Dermis microvascular lymphatic vessel endothelial cell (primary cell): ENCODE measurements at regions not wholly inside any gene's neighbourhood (a gene's known extent, or its start where the extent isn't known, plus 50 kb on each side); places are given as distances from the start of the nearest gene placed in this dataset.
A peak's percentile ranks its signal among the peaks of the same experiment; 100 is the strongest.

Experiments
- DNase-seq, 2 donors: peaks; one replicate each; pipeline versions ENCODE4 v3.0.0 to v3.0.0-alpha.2; 2010; ENCODE audit warnings: low read depth in 2 of 2

DNA sequence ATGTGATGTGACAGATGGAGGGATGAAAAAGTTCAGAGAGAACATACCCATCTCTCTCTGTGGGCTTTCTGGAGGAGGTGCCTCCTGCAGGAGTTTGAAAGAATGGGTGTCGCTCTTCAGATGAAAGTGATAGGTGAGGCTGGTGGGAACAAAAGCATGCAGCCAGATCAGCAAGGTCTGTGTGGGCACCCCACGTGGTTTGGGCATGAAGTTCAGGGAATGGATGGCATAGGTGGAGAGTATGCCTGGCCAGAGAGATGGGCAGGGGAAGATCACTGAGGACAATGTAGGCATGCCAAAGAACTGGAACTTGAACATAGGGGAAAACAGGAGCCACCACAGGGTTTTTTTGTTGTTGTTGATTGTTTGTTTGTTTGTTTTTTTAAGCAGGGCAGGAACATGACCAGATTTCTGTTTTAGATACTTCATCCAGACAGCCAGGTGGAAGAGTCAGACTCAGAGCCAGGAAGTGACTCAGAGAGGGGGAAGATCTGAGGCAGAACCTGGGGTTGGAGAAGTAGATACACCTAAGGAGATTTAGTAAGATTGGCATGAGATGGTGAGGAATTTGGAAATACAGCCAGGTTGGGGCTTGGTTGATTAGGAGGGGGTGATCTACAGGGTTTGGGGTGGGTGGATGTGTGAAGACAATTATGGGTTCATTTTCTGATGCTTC is 64.8 kb upstream of the CLSTN2 start:
- no peak for DNase-seq

DNA sequence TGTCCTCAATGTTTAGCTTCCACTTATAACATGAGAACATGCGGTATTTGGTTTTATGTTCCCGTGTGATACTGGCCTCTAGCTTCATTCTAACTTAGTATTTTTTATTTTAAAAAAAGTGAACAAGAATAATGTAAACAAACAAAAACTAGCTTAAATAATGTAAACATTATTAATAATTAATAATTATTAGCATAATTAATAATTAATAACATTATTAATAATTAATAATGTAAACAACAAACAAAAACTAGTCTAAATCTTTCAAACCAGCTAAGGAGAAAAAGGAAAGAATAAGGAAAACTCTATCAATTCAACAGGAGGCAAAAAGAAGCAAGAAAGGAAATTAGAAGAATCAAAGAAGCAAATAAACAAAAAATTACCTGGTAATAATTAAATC is 66.2 kb upstream of the CLSTN2 start:
- DNase-seq, result no peak

DNA sequence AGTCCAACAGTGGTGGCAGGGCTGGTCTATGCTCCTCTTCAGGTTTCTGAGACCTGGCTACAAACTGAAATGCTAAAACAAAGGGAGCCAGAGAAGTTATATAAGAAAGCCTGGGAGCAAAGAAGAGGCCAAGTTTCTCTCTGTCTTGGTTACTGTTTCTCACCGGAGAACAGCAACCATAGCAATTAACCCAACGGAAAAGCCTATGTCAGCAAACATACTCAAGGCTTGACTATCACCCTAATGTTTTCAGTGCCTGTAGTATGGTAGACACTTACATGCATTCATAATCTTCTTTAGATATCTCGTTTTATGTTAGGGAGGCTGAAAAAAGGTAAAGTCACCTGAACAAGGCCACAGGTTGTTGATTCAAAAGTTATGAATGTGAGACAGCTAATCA is 86.3 kb upstream of the CLSTN2 start:
- DNase-seq, result no peak

DNA sequence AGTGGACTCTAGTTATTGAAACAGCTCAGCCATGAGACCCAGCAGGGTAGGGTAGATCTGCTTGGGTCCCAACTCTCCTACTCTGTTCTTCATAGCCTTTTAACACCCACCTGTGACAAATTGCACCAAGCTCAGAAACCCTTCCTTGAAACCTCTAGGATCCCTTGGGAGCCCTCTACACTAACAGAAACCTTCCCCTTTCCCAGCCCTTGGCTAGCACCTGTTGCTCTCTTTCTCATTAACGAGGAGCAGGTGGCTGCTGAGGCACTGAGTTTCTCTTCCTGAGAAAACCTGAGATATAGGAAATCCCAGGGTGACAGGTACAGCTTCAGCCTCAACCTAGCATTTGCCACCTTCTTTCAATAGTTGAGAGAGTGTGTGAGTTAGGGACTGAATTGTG is 88.3 kb upstream of the CLSTN2 start:
- DNase-seq, result no peak

DNA sequence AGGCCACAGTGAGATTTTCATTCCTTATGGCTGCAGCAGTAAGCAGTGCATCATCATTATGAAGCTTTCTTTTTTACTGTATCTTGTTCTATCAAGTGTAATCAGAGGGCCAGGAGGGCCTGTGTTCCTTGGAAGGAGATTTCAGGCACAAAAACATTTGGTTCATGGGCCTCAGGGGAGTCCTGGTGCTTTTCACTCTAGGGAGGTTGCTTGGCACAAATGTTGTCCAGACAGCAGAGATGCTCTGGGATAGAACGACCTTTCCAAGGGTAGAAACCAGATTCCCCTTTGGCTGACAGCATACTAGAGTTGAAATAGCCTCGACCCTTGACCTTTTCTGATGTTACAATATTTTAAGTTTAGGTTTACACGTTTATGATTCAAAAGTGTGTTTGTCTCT is 95.3 kb upstream of the CLSTN2 start:
- DNase-seq, result no peak

DNA sequence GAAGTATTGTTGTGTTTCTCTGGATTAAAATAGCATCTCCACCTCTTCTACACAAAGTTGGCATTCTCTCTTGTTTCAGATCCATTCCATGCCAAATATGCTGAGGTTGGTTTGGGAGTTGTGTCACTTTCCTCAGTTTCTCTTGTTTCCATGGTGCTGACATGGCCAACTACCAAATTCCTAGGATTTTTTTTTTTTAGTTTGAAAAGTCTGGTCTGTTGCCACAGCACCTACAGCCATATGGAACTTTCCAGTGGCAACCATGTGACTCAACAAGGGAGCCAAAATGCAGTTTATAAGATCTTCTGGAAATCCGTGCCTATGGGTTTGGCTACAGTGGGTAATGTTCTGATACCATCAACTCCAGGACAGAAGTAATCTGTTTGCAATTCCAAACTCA is 96.0 kb upstream of the CLSTN2 start:
- no peak for DNase-seq

DNA sequence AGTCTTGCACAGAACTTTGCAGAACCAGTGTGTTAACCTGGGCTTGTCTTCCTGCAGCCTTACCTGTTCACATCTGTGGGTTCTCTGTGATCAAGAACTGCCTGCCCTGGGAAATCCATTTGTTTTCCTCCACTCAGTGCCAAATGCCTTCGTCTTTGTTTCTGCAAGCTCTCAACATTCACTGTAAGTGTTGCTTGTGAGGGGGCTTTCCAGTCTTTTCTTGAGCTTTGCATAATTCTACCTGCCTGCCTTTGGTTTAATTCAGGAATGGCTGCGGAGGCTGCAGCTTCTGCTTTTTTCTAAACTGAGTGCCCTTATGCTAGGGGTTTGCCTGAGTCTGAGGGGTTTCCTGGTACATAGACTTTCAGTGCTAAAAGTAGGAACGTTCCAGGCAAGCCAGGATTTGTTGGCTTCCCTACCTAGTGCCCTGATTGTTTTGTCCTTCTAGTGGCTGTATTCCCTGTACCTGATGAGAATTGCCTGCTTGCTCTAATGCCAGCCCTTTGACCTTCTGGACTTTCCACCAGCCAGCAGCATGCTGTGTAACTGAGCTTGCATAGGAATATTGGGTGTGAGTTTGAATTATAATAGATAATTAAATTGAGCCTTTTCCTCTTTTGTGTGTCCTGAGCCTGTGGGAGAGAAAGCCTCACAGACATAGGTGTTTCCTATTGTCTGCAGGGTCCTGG is 96.6 kb upstream of the CLSTN2 start:
- DNase-seq, result no peak

DNA sequence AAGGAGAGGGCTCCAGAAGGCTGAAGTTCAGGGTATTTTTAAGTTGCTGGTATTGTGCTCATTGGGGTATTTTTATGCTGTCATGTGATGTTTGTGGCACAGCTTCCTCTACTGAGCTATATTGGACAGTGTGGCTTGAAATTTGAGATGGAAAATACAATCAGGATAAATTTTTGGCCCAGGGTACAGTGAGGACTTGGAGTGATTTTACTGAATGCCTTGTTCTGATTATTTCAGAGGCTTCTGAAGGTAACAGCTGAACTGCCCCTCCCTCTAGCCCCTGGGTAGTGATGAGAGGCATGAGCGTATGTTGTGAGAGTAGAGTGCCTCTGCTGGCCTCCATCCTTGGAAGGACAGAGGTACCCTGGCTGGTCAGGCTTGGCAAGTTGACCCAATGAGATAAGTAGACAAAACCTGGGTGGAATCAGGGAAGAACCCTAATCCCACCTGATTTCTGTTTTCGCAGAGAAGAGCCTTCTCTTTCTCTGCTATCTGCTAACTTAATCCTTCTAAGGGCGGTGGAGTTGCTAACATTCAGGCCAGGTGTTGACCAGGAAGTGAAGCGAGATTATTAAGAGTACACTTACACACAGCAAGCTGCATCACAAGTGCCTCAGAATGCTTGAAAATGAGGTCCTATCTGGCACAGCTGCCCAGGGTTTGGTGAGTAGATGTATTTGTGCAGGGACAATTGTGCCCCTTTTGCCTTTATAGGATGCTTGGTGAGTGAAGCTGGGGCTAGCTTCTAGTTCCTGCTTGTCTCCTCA is 98.1 kb upstream of the CLSTN2 start:
- DNase-seq, result no peak

DNA sequence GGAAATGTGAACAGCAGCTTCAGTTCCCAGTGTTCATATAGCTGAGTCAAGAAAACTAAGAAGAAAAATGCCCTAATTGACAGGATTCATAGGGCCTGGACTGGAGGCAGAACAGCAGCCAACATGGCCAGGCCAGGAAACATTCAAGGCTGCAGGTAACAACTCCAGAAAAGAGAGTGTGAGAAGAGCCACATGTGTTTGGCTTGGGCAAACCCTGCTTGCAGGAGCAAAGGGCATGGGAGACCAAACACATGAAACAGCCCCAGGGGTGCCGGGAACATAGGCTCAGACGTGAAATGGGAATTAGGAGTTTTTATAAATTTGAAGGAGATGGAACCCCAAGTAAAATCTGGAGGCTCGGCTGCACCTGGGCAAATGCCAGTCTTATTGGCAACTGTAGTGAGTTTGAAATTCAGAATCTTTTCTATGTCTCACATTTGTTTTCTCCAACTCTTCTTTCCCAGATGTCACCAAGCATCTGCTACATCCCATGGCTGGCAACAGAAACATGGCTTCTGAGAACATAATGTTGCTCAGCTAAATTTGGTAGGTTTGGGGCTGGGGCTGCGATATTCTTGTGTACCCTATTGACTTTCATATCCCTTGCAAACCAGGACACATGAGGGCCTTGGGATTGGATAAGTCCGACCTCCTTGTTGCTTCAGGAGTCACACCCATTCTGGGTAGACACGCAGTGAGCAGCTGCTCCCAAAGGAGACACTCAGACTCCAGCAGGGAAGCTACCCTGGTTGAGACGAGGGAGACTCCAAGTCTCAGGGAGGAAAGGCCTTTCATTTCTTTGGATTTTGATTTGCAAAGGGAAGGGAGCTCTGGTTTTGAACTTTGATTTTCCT is 98.9 kb upstream of the CLSTN2 start:
- DNase-seq, result no peak

DNA sequence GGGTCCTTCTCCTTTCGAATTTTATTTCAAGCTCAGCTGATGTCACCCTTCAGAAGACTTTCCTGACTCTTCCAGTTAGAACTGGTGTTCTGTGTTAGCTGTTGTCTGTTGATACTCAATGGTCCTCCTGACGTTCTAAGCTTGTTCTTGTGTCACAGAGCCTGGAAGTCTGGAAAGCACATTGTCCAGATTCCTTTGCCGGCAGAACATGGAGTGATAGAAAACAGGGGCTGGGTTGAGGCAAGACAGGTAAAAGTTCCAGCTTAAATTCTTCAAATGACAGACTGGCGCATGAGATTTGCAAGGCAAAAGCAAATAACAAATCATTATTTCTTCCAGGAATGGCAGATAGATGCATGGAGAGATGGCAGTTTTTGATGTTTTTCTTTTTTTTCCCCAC is 102.0 kb upstream of the CLSTN2 start:
- DNase-seq, result no peak

DNA sequence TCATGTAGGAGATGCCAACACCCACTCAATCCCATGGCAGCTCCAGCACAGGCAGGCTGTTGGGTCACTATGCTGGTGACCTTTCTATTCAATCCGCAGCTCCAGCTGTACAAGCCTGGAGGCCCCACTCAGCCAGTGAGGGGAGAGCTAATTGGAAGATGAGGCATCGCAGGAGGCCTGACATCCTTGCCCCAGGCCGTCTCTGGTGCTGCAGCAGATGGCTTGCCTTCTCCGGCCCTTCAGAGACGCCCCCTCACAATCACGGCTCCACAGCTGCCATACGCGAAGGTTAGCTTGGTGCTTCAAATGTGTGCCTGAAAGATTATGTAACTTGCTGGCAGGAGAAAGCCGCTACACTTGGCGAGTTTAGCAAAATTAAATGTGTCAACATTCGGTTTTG is 104.2 kb upstream of the CLSTN2 start:
- no peak for DNase-seq

DNA sequence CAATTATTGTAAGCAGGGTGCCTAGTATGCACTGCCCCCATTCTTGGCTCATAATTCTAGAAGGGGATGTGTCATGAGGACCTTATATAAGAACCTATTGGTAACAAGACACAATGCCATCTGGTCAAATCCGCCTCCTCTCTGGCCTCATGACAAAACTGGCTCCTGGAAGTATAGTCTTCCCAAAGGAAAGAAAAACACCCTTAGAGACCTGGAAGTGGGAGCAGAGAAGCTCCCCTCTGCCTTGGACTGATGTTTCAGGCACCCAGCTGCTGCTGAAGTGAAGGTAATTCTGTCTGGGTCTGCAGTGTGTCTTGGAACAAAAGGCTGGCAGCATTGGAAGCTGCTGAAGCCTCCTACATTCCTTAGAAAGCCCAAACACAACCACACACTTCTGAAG is 107.2 kb upstream of the CLSTN2 start:
- no peak for DNase-seq

DNA sequence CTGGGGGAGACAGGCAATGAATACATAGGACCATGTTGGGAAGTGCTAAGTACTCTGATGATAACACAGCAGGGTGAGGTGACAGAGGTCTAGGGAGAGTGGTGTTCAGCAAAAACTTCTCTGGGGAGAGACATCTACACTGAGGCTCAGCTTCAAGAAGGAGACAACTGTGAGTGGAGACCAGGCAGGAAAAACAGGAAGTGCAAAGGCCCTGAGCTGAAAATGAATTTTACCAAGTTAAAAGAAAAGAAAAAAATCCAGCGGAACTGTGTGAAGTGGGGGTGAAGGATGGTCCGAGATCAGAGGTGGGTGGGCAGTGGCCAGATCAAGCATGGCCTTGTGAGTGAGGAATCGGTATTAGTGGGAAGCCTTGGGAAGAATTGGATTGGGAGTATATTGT is 110.1 kb upstream of the CLSTN2 start:
- no peak for DNase-seq

DNA sequence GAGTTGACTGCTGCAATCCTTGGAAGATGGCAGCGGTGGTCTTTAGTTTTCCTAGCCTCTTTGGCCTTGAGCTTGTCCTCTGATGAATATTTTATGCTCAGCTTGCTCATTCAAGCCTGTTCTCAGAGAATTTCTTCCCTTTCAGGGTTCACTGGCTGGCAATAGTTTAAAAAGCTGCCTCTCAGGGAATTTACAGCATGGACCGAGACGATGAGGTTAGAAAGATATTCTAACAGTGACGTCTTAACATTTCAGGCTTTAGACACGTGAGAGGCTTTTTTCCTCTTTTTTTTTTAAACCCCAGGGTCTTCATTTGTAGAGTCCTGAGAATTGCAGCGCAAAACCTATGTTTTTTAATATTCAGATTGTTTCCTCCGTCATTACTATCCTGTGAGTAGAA is 120.3 kb upstream of the CLSTN2 start:
- no peak for DNase-seq

DNA sequence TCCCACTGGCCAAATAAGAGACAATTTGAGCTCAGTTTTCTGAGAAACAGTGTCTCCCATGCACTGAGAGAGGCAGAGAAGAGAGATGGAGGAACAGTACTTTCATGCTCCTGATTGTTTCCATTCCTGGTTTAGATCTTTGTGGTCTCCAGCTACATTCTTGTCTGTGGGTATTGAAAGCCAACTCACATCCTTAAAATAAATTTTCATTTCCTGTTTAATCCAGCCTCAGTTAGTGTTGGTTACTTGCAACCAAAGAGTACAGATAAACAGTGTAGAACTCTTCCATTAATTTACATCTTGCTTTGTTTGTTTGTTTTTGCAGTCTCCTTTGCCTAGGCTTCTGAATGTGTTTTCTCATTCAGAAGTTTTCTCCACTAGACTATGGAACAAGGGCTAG is 123.7 kb upstream of the CLSTN2 start:
- no peak for DNase-seq

DNA sequence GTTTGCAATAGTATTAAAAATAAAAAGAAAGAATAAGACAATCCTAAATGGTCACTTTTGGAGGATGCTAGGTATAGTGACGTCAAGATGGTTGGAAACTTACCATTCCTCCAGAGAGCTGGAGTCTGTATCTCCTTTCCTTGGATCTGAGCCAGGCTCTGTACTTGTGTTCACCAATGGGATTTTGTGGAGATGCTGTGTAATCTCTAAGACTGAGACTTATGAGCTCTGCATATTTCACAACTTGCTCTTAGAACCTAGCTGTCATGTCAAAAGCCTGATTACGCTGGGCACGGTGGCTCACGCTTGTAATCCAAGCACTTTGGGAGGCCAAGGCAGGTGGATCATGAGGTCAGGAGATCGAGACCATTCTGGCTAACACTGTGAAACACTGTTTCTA is 126.8 kb upstream of the CLSTN2 start:
- no peak for DNase-seq

DNA sequence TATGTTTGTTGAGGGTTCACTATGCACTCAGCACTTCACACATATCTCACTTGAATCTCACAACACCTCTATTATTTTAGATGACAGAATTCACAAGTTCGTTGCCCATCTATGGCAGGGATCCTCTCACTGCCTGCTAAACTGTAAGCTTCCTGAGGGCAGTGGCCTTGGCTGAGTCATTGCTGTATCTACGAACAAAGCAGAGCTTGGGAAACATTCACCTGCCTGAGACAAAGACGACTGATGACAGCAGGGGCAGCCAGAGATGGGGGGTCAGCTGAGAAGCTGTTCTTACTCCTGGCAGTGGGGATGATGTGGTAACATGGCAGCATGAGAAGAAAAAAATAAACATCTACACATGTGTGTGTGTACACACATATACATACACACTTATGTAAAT is 125.5 kb upstream of the NMNAT3 start:
- DNase-seq, result no peak

DNA sequence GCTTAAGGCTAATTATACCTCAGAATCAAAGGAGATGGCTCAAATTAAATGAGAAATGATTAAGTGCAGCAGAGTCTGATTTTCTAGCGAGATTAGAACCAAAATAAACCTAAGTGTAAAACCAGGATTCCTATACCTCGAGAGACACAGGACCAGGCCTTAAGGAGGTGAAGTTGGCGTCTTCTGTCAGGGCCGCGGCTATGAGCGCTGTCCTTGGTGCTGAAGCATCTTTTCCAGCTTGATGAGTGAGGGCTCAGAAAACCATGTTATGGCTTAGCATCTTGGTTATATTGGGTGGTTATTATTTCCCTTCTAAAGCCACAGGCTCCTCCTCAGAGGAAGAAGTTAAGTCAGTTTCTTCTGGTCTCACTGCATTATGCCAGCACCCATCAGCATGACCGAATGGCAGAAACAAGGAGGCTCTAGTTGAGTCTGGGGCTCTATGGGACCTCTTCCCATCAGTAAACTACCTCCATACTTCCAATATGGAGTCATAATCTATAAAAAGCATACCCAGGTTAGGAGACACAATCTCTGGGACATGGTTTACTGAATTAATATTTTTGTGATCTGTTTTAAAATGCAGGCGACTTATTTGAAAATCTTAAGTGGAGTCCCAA is 120.1 kb upstream of the NMNAT3 start:
- peak in 1 of 2 donors; percentile 20 for DNase-seq

DNA sequence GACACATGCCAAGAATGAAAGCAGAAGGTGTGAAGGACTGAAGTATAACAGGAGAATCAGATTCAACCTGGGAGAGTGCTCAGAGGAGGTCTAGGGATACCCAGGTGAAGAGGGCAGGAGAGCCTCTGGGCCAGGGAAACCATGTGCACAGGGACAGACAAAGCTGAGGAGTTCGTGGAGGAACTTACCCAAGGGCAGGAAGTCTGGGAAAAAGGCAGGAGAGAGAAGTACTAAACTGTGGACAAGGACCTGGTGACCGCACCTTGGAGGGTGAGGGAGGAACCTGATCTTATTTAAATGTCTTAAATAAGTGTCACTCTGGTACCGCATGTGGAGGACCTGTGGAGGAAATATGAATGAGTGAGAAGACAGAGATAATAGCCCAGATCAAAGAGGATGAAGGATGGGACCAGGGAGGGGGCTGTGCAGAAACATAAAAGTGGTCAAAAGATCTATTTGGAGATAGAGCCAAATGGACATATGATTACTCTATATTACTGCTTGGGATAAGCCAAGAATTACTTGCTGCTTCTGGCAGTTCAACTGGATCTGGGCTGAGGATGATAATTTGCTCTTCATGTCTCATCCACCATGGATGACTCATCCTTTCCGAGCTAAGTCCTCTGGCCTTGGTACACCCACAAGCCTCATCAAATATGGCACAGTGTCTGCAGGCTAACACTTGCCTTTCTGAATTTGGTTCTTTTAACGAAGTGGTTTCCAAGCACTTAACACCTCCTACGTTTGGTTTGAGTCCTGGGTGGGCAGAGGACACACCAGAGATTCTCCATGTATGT is 116.9 kb upstream of the NMNAT3 start:
- DNase-seq, result no peak

DNA sequence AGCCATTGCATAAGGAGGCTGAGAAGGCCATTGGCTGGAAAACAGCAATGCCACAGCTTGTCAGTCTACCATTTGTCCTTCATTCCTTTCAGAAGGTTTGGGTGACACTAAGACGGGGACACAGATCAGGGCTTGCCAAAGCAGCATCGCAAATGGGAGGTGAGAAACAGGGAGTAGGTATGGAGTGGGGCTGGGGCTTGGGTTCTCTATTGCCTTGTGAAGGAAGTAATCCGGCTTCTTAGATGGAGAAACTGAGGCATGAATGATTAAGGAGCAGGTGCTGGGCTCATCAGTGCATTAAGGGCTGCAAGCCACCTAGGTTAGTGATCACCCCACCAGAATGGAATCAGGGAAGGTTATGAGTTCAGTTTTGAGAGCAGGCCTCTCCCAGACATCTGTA is 115.6 kb upstream of the NMNAT3 start:
- no peak for DNase-seq

DNA sequence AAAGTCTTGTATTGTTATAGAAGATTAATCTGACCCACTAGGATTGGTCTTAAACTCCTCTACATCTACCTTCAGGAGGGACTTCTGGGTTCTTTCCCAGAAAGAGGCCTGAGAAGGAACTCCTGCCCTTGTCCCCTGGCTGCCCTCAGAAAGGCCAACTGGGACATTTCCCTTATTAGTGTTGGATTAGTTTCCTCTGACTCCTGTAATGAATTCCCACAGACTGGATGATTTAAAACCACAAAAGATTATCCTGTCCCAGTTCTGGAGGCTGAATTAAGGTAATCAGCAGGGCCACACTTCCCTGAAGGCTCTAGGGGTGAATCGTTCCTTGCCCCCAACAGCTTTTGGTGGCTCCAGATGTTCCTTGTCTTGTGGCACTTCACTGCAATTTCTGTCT is 102.8 kb upstream of the NMNAT3 start:
- DNase-seq, result no peak
